GM12892 (cell line): ENCODE measurements at regions not wholly inside any gene's neighbourhood (a gene's known extent, or its start where the extent isn't known, plus 50 kb on each side); places are given as distances from the start of the nearest gene placed in this dataset.
A peak's percentile ranks its signal among the peaks of the same experiment; 100 is the strongest.

Source experiments
- DNase-seq: peaks from one replicate; pipeline ENCODE4 v3.0.0; 2011; ENCODE audit not compliant: insufficient read length
- FAIRE-seq: peaks from 2 replicates; lab custom pipeline; 2011; peaks lifted over from hg19 to GRCh38; lab: Jason Lieb, UNC
- POLR2A ChIP-seq: IDR thresholded peaks from 2 replicates; pipeline ENCODE4 v1.6.1; 2011; ENCODE audit warnings: low read depth, low read length, control low read depth
- POLR2AphosphoS5 ChIP-seq: IDR thresholded peaks from 2 replicates; pipeline ENCODE4 v1.6.1; 2011; ENCODE audit warnings: low read depth, low read length, control low read depth
- TAF1 ChIP-seq: IDR thresholded peaks from 2 replicates; pipeline ENCODE4 v1.6.1; 2011; ENCODE audit warnings: low read depth, mild to moderate bottlenecking, control low read depth, low read length, borderline replicate concordance

DNA sequence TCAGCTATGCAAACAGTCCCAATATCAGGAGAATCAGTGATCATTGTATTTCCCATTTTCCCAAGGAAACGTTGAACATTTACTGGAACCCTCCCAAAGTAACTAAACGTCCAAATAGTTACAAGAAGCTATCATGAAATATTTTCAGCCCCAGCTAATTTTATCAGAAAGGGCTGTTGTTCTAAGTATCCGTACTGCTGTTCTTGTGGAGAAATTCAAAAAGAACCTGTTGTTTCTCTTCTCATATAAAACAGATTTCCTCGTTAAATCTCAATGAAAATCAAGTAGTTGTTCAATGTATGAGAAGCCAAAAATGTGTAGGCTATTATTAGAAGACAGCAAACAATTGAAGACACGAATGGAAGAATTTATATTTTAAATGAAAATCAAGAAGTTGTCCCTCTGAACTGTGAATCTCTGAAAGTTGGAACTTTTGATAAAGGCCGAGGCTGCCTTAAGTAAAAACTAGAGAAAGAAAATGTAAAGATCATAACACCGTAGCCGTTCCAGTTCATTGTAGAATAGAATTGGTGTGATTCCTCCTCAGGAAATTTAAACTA, 107.7 kb downstream of the HFE start:
- TF ChIP-seq TAF1, result no peak
- TF ChIP-seq POLR2AphosphoS5, result no peak
- TF ChIP-seq POLR2A, result no peak
- FAIRE-seq (no peak), DNase-seq (no peak)

DNA sequence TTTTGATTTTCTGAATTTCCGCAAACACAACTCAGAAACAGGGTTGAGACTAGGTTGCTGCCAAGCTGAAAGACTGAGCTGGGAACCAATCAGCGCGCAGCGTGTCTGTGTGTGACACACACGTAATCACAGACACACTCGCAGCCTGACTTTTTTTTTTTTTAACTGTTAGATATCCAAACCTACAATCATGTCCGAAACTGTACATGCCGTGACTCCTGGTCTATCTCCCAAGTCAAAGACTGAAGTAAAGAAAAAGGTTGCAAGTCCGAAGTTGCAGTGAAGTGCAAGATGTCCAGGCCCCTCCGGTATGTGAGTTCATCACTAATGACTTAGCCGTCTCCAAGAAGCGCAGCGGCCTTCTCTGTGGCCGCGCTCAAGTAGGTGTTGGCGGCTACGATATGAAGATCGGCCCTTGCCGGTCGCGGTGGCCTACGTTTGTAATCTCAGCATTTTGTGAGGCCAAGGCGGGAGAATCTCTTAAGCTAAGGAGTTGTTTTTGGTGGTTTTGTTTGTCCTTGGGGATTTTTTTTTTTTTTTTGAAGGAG, 108.2 kb downstream of the HFE start:
- TF ChIP-seq POLR2AphosphoS5 (peak; percentile 62; the same call in 1 of the 2 replicates), POLR2A (peak; percentile 71), TAF1 (no peak)
- DNase-seq (no peak), FAIRE-seq (peak; percentile 70)

DNA sequence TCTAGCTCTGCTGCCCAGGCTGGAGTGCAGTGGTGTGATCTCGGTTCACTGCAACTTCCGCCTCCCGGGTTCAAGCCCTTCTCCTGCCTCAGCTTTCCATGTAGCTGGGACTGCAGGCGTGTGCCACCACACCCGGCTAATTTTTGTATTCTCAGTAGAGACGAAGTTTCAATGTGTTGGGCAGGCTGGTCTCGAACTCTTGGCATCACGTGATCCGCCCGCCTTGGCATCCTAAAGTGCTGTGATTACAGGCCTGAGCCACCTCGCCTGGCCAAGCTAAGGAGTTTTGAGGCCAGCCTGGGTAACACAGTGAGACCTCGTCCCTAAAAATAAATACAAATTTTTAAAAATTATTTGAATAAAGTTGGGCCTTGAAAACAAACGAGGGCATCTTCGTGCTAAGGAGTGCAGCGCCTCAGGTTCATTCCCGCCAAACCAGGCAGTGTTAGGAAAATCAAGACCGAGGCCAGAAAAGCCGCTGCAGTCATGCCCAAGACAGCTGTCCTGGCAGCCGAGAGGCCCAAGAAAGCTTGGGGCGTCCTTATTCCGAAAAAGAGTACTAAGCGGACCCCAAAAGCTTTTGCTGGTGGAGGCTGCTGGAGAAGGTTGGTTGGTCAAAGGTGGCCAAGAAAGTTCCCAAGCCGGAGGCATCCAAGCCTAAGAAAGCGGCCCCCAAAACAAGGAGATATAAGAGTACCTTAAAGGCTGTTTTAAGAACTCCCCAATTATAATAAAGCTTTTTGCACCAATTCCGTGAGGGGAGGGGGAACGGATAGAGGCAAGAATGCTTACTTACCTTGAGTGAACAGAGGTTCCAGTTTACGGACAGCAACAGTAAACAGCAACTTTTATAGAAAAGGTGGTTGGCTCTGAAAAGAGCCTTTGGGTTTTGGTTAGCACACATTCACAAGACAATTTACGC, 109.0 kb downstream of the HFE start:
- TF ChIP-seq TAF1 (no peak), POLR2AphosphoS5 (no peak), POLR2A (no peak; the same call in 1 of the 2 replicates)
- DNase-seq (no peak), FAIRE-seq (peak; percentile 60)

DNA sequence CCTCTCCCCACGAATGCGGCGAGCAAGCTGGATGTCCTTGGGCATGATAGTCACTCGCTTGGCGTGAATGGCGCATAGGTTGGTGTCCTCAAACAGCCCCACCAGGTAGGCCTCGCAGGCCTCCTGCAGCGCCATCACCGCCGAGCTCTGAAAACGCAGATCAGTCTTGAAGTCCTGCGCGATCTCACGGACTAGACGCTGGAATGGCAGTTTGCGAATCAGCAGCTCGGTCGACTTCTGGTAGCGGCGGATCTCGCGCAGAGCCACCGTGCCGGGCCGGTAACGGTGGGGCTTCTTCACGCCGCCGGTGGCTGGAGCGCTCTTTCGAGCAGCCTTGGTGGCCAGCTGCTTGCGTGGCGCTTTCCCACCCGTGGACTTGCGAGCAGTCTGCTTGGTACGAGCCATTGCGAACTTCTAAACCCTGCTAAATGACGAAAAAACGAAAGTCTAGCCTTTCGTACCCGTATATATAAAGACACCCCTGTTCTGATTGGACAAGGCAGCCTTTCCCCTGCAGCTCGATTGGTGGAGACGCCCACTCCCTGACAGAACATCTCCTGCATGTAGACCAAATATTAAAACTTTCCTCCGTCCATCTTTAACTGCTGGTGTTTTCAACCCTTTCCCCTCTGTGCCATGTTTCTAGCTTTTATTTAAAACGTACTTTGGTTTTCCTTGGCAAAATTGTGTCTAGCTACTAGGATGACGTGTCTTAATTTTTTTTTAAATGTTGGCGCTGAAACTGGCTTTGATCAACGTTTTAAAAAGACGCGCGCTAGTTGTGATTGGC, 109.8 kb downstream of the HFE start:
- TF ChIP-seq TAF1 (peak; percentile 71), POLR2AphosphoS5 (peak; percentile 100), POLR2A (peak; percentile 99)
- DNase-seq (peak; percentile 61), FAIRE-seq (peak; percentile 81)

DNA sequence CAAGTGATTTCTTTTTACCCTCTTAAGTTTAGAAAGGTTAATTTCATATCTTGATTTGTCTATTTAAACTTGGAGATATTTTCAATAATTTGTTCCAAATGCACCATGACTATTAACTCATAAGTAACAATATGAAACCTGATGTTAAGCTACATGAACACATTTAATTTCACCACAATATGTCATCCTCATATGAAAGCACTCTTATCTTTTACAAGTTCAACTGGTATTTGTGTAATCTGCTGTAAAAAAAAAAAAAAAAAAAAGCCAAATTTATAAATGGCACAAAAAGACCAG, 110.4 kb downstream of the HFE start:
- DNase-seq (no peak), FAIRE-seq (no peak)
- TF ChIP-seq POLR2AphosphoS5, result no peak
- no peak for TF ChIP-seq TAF1
- TF ChIP-seq POLR2A, result no peak

DNA sequence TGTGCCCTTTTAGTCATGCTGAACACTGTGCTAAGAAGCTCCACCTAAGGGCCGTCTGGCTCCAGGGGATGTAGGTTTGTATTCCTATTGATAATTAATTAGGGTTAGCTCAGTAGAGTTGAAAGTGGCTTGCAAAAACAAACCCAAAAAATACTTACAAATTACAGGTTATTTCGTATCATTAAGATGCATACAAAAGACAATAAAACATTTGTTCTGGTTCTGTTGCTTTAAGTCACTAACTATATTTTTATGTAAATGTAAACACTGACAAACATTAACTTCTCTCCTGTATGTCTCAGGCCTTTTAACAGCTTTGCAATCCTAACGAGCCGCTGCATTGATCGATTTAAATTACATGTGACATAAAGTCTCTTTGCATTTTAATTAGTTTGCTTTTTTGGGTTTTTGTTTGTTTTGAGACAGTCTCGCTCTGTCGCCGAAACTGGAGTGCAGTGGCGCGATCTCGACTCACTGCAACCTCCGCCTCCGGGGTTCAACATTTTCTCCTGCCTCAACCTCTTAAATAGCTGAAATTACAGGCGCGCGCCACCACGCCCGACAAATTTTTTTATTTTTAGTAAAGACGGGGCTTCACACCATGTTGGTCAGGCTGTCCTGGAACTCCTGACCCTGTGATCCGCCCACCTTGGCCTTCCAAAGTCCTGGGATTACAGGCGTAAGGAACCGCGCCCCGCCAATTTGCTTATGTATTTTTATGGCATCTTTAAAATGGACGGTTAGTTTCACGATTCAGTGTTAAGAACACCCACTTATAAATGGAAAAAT, 110.9 kb downstream of the HFE start:
- TF ChIP-seq POLR2A (peak; percentile 11; the same call in 1 of the 2 replicates), TAF1 (no peak)
- FAIRE-seq, result no peak
- DNase-seq, result no peak

DNA sequence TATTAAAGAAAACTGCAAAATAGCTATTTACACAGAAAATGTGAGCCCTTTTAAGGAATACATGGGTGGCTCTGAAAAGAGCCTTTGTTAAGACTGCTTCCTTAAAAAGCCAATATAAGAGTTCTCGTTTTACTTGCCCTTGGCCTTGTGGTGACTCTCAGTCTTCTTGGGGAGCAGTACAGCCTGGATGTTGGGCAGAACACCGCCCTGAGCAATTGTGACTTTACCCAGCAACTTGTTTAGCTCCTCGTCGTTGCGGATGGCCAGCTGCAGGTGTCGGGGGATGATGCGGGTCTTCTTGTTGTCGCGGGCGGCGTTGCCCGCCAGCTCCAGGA, 111.5 kb downstream of the HFE start:
- FAIRE-seq (no peak), DNase-seq (no peak)
- TF ChIP-seq TAF1, result no peak
- peak; percentile 68; the same call in 1 of the 2 replicates for TF ChIP-seq POLR2AphosphoS5
- peak; percentile 18 for TF ChIP-seq POLR2A

DNA sequence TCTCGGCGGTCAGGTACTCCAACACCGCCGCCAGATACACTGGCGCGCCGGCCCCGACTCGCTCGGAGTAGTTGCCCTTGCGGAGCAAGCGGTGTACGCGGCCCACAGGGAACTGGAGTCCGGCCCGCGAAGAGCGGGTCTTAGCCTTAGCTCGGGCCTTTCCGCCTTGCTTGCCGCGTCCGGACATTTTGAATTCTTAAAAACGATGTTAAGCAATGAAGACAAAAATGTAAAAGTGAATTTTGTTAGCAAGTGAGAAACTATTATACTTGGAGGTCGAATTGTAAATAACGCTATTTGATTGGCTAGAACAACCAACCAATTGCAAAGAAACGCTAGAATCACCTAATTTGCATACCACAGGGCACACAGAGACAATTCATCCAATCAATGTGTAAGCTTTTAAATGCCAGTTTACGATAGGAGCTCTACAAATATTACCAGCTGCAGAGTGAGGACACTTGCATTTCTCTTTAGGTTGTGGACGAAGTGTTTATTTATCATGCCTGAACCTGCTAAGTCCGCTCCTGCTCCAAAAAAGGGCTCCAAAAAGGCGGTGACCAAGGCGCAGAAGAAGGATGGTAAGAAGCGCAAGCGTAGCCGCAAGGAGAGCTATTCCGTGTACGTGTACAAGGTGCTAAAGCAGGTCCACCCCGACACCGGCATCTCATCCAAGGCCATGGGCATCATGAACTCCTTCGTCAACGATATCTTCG, 112.0 kb downstream of the HFE start:
- TF ChIP-seq TAF1, result peak; percentile 55; the same call in 1 of the 2 replicates
- peak; percentile 91 for TF ChIP-seq POLR2A
- TF ChIP-seq POLR2AphosphoS5, result peak; percentile 92
- peak; percentile 84 for FAIRE-seq

DNA sequence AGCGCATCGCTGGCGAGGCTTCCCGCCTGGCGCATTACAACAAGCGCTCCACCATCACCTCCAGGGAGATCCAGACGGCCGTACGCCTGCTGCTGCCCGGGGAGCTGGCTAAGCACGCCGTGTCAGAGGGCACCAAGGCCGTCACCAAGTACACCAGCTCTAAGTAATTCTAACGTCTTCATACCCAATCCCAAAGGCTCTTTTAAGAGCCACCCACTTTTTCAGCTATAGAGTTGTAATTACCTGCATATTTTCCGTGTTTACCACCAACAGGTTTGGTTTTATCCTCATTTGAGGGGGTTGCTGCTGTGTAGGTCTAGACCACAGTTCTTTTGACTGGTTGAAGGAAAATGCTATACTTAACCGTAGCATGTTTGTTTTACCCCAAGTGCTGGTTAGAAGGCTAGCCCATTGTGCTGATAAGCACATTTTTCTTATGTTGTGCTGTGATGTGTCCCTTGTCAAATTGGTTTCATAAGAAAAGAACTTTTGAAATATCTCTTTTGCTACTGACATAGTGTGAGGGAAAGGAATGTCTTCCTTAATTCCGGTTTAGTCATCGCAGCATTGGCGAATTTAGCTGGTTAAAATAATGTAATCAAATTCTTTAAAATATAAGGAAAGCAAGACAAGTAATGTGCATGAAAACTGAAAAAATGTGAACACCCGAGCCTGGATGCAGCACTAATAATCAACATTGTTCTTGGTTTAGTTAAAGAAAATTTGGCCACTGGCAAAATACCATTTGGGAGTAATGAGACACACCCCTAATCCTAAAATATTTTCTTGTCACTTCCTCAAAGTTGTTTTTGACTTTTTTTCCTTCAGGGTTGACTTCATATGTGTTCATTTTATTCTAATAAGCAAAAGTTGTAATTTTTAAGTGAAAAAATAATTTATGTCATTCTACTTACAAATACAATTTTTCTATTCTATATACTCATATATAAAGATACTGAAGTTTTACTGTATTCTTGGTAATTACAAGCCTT, 112.8 kb downstream of the HFE start:
- peak; percentile 1 for TF ChIP-seq POLR2A
- TF ChIP-seq TAF1, result no peak
- TF ChIP-seq POLR2AphosphoS5, result peak; percentile 82
- DNase-seq (no peak), FAIRE-seq (no peak)

More for the DNA sequence above, 112.0 kb downstream of the HFE start:
- no peak for DNase-seq
